GM21447 (cell line): ENCODE measurements at regions not wholly inside any gene's neighbourhood (a gene's known extent, or its start where the extent isn't known, plus 50 kb on each side); places are given as distances from the start of the nearest gene placed in this dataset.

Experiments
- ATAC-seq: cut with Tn5 transposase; IDR thresholded peaks from one replicate; pipeline ENCODE4 v1.9.1; 2021; ENCODE audit not compliant: unreplicated experiment

DNA sequence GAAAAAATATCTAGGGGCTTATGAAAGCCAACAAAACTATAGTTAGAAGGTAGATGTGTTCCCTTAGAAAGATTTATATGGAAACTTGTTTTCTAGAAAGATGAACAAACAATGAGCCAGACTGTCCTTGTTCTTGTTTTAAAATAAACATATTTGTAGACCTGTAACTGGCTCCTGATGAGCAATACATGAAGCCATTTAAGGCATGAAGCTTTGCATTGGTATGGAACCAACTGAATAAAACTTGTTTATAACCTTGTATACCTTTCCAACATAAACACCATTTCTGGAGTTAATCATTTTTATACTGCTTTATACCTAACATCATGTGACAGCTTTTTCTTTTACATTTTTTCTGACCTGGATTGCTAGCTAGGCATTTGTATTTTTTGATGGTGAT lies 247.8 kb downstream of the PRL start:
- no peak for ATAC-seq

DNA sequence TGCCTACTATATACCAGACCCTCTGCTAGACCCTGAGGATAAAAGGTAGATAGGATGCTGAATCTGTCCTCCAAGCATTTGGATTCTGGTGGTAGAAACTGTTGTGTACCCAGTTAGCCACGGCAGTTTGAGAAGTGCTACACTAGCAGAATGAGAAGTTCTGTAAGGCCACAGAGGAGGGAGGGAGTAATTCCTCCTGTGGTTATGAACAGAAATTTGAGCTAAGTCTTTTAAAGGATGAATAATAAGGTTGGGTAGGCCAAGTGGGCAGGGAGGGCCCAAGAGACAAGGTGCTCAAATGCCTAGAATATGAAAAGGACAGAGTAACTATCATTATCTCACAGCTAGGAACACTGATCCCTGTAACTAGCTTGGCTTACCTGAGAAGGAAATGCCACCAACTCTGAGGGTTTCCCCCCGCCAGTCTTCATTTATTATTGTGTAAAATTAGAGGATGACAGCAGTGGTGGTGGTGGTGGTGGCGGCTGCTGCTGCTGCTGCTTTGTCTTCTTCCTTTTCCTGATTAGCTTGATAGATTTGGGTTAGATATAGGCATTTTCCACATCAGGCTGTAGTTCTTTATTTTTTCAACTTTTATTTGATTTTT lies 243.3 kb downstream of the PRL start:
- ATAC-seq, result no peak

DNA sequence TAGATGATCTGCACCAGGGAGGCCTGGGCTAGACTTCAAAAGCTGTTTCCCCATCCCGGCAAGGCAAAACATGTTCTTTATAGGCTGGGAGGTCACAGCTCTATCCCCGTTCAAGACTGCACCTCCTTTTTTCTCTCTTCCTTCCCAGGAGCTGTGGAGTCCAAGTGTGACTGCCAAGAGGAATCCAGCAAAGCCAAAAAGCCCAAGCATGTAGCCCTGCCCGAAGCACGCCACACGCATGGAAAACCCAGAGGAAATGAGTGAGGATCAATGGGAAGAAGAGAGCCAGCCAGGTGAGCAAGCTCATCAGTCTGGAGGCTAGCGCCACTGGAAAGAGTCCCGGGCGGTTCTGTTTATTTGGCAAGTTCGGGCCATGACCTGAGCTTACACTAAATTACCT lies 240.4 kb downstream of the PRL start:
- ATAC-seq, result no peak

DNA sequence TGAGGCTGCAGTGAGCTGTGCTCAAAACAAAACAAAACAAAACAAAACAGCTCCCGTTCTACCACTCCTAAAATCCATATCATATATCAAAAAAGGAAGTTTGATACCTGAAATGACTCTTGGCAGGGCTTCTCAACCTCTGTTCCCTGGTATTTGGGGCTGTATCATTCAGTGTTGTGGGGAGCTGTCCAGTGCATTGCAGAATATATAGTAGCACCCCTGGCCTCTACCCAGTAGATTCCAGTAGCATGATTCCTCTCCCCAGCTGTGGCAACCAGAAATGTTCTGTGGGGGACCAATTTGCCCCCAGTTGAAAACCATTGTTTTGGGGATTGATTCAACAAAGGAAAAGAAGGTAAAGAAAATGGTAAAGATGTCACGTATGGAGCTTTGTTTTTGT lies 238.9 kb downstream of the PRL start:
- ATAC-seq, result no peak

DNA sequence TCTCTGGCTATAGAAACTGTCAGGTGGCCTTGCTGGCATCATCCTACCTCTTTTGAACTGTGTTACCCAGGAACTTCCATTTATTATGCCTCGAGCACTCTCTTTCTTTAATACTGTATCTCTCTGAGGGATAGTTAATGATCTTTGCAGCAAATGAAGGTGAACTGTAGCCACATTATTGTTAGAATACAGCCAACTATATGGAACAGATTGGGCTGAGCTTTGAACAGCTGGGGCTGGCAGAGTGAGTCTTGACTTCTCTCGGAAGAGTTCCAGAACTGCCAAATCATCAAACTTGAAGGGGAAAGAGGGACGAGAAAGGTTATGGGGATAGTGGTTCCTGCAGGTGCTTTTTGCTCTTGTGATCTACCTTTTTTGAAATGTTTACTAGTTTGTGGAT lies 237.7 kb downstream of the PRL start:
- ATAC-seq, result no peak

DNA sequence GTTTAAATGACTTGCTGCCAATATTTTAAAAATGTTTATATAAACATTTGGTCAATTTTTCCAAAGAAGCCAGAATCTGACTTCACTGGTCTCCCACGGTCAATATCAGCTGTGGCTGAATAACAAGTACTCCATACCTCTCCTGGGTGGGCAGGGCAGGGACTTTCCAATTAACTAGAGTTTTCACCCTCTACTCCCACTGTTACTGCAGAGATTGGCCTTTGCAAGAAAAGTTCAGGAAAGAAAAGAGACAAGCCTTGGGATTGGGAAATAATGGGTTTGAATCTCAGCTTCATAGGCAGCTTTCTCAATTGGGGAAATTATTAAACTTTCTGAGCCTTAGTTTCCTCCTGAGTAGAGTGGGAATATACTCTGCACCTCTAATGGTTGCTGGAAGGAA lies 236.9 kb downstream of the PRL start:
- ATAC-seq, result no peak

DNA sequence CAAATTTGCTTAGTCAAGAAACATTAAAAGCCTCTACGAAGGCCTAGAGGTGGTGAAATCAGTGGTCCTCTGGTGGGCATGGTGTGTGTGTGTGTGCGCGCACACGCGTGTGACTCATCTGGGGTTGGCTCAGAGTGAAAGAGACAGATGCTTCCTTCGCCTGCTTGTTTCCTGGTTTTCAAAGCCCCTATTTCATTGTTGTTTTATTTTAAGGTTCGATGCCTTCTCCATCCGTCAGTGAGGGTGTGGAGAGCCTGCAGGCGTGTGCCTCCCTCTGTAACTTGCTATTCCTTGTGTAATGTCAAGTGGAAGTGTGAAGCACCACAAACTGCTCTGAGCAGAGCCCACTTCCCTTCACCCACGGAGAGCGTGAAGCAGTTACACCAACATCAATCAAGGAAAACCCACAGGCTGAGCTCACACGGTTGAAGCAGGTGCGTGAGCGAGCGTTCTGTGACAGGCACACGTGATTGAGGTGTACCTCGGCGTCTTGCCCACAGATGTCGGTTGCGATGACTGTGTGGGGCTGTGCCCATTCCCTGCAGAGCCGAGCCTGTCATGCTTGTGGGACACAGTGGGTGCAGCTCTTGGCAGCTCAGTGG lies 233.9 kb downstream of the PRL start:
- peak; percentile 73 for ATAC-seq

DNA sequence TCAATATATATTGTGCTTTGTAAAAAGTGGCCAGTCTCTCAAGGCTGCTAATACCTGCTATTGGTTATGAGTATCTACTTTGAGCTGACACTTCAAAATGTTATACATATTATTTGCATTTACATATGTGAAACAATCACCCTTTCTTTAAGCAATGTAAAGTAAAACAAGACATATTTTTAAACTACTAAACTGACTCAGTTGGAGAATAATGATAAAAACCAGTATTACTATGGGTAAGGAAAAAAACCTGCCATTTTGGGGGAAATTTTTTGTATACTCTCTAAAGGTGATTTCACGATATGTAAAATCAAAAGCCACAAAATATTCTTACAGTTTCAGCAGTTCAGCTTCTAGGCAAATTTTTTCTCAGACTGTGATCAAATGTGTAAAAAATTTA lies 232.3 kb downstream of the PRL start:
- ATAC-seq, result no peak

DNA sequence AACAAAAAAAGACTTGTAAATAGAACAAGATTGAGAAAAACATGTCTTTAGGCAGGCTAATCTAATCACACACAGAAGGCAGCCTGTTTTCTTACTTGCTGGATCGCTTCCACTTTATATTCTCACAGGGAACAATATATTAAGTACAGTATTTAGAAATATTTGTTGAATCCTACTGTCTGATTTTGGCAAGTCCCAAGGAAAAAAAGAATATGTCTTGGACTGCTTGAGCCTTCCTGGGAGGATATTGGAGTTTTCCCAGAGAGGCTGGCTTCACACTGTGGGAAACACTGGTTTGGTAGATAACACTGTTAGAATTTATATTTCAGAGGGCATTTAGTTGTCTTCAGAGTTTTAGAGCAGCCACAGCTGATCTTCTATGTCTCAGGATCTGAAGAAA lies 229.7 kb downstream of the PRL start:
- ATAC-seq, result no peak

DNA sequence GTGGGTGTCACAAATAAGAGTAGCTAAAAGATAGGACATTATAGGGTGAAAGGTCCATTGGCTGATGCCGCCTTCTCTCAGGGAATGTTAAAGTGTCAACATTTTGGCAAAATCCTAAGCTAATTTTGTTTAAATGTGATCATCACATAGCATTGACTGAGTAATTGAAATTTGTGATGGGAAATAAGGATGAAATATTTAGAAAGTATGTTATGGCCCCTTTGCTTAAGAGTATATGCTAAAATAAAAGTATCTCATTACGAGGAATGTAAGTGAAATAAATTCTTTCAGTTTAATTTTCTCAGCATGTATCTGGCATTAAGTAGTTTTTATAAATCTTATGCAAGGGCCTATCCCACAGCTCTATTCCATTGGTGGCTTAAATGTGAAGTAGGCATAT lies 229.2 kb downstream of the PRL start:
- ATAC-seq, result no peak

DNA sequence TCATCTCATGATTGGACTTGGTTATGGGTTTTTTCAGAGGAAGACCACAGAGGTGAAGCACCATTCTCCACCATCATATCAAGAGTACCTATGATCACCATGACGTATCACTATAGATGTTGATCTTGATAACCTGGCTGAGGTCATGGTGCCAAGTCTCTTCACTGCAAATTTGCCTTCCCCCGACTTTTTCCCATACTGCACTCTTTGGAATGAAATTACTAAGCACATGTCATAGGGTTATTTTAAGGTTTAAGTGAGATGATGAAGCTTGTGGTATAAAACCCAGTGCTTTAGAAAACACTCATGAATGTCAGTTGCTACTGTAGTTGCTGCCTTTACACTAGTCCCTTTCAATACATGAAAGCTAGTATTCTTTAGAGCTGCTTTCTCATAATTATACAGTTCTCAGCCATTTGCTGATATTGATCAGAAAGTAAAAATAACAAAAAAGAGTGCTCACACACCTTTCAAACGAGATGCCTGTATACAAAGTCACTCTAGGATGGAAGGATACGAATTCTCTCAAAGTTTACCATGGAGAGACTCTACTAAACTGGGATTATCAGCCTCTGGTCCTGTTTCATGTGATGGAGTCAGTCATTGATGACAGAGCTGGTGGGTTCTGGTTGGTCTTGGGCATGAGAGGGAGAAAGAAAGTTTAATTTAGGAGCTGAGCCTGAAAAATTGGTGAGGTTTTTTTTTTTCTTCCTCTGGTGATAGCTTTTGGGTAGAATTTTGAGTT lies 228.1 kb downstream of the PRL start:
- peak; percentile 47 for ATAC-seq

DNA sequence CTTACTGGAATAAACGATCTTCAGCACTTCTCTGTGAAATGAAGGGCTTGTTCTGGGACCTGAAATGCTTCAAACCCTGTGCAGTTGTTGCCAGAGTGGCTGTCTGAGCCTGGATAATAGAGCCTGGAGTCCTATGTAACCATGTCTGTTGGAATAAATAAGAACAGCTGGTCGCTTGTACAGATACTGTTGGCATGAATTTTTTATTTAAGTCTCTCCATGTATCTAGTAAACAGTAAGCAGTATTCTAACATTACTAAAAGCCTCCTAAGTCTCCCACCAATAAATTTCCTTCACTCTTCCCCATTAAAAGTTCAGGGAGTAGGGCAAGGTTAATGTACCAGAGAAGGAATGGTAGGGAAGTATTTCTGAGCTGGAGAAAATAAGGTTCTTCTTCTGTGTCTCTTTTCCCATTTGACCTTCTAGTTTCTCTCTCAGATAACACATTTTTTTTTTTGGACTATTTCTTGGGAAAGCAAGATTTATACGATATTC lies 227.5 kb downstream of the PRL start:
- ATAC-seq, result no peak

DNA sequence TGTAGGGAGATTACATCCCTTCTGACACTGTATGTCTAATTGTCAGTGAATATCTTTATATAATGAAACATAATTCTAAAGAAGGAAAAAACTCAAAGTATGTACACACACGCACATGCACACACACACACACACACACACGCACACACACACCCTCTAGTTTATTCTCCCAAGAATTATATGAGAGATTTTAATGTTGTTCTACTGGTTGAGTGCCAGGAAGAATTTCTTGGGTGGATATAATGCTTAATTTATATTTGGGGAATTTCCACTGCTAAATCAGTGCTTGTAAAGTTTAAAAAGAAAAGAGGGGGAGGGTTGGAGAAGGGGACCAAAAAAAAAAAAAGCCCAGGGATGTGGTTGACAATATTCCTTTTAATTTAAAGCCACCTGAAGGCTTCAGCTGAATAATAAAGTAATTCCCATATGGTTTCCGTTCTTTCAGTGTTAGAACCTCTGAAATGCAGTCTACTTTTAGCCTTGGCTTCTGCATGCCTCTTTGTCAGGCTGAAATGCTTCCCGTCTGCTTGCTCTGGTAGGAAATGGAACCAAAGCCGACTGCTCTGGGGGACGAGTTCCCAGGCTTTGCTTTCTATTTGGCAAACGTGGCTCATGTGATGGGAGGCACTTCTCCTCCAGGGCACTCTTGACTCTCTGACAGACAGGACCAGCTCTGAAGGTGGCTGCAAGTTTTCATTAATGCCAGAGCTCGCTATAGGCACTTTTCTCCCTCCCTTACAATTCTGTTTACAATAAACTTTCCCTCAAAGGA lies 225.4 kb downstream of the PRL start:
- ATAC-seq, result no peak

DNA sequence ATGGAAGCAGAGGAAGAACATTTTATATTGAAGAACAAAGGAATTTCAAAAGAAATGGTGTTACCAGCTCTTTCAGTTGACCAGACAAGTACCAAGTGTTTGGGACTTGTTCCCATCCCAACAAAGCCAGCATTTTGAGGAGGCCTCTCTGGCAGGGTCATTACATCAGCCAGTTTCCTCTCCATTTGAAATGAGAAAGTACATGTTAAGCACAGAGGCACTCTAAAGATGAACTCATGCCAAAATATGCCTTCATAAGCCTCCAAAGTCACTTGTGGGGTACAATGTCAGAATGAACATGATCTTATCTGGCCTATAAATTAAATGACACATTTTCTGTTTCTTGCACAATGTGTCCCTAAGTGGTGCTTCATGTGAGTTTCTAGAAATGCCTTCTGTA lies 223.9 kb downstream of the PRL start:
- no peak for ATAC-seq

DNA sequence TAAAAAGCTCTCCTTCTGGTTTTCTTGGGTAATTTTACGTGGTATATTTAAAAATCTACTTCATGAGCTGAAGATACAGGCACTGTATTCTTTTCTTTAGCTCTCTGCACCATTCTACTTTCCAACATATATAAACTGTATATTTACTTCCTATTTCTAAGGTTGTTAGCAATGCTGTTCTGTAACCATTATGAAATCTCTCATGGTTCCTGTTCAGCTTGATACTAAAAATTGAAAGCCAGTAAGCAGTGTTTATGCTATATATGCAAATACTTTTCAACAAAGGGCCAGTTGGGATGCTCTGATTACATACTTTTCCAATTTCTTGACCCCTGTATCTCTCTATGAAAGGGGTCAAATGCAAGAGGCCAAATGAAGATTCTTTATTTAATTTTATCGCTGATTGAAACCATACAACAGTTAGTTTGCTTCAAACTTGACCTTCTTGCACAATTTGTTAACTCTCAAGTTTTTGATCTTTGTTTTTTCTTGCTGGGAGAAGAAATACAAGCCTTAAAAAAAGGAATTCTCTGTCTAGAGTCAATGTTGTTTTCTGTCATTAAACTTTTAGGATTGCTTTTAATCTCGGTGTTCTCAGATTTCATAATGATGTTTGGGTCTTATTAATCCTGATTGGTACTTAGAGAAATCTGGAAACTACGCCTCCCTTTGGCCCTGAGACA lies 223.2 kb downstream of the PRL start:
- no peak for ATAC-seq

DNA sequence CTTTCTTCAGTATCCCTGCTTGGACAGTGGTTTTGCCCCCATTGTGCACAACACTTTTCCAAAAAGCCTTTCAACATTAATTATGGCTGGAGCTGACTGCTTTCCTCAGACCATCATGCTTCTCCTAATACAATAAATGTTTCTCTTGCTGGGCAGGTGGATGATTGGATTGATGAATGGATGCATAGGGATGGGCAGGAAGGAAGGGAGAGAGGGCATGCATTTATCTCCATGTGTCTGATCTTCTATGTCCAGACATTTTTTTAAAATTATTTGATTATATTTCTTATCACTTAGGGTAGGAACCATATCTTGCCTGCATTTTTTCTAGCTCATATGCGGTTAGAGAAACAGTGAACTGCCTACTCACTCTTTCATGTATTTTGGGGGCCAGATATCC lies 218.5 kb downstream of the PRL start:
- no peak for ATAC-seq

DNA sequence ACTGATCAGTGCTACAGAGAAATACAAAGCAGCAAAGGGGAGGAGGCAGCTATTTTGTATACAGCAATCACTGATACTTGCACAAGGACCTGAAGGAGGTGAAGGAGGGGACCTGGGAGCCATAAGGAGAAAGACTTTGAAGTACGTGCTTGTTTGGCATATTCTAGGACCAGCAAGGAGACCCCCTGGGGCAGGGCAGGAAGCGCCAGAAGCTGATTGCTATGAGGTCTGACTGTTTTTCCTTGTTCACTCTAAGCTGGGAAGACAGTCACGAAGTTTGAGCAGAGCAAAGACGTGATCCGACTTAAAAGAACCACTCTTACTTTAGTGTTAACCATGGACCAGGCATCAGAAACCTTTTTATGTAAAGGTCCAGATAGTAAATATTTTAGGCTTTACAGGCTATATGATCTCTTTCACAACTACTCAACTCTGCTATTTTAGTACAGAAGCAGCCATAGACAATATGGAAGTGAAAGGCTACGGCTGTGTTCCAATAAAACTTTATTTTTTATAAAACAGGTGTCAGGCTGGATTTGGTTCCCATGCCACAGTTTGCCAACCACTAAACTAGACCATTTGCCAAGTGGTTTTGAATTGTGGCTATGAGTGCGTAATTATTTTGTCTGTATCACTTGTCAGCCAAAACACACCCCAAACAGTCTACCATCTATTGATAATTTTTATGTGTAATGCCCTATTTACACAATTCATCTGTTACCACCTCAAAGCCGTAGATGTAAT lies 217.9 kb downstream of the PRL start:
- no peak for ATAC-seq

DNA sequence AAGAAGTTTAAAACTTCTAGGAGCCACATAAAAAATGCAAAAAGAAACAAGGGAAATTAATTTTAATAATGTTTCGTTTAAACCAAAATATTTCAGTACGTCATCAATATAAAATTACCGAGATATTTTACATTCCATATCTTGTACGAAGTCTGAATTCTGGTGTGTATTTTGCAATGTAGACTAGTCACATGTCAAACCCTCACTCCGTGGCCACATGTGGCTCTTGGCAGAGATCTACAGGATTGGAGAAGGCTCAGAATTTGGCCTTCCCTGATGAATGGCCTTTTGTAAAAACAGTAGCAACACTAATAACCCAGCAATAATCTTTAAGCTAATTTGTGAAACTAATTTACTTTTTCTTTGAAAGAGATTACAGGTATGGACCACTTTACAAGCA lies 217.1 kb downstream of the PRL start:
- ATAC-seq, result no peak

DNA sequence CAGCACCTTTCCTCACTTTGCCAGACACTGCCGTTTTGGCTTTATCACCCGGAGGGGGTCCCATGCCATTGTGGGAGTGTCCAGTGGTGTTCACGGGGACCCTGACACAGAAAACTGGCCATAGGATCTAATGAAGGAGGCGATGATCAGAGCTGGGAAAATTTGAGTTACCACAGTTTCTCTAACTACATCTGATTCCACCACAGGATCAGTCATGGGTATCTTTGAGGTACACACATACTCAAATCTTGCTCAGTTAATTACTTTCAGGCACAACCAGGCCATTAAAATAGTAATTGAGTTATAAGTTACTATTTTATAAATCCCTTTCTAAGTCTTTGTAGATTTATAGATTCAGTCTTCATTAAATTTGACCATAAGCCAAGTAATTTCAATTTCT lies 215.1 kb downstream of the PRL start:
- peak; percentile 67 for ATAC-seq

DNA sequence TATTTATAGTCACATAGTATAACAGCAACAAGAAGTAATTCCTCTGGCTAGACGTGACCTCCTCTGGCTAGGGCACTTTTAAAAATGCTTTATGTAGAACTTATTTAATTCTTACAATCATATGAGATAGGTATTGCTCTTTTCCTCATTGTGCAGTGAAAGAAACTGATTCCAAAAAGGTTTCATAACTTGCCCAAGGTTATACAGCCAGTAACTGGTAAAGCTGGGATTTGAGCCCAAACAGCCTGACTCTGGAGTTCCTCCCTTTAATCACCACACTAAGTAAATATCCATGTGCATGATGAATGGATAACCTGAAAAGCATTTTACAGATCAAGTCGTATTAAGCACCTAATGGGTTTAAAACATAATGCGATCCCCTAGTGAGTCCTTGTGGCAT lies 214.6 kb downstream of the PRL start:
- no peak for ATAC-seq
